ENCODE measurements at regions not wholly inside any gene's neighbourhood (a gene's known extent, or its start where the extent isn't known, plus 50 kb on each side); places are given as distances from the start of the nearest gene placed in this dataset.

DNA sequence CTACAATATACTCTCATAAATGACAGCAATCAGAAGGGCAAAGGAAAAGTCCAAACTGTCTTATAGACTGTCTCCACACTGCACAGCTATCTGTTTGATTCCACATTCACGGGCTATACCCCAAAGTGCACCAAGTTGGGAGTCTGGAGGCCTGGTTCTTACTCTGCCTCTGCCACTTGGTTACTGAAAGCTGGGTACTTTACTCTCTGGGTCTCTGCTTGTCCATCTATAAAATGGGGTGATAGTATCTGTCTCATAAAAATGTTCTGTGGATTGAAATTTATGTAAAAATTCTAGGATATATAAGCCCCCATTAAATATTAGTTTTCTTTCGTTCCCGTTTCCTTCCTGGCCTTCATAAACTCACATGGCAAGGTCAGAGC is 86.5 kb downstream of the CD164 start:
- no peak for DNase-seq (ENCODE audit: extremely low read depth, low read depth)

DNA sequence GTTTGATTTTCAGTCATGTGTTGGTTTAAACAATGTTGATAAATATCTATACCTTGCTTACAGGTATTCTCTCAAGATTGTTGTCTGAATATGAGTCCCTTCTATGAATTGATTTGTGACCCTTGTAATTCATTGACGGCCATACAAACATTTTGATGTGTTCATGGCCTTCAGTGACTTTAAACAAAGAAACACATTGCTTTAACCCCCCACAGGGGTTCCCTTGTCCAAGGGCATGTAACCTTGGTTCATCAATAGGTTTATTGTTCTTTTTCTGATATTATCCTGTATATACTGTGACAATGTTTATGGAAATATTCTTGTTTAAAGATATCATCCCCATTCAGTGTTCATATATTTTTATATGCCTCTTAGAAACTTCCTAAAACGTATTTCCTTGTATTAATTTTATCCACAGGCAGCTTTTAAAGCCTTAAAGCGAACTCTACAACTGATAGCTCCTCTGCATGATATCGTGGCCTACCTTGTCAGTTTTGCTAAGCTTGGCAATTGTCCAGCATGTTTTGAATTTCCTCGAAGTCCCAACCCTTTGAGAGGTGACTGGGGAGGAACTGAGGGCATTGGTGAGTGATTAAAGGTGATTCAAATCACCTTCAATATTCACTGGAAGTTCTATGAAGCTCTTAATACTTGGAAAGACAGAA is 87.0 kb downstream of the CD164 start:
- no peak for DNase-seq (ENCODE audit: extremely low read depth, low read depth)

DNA sequence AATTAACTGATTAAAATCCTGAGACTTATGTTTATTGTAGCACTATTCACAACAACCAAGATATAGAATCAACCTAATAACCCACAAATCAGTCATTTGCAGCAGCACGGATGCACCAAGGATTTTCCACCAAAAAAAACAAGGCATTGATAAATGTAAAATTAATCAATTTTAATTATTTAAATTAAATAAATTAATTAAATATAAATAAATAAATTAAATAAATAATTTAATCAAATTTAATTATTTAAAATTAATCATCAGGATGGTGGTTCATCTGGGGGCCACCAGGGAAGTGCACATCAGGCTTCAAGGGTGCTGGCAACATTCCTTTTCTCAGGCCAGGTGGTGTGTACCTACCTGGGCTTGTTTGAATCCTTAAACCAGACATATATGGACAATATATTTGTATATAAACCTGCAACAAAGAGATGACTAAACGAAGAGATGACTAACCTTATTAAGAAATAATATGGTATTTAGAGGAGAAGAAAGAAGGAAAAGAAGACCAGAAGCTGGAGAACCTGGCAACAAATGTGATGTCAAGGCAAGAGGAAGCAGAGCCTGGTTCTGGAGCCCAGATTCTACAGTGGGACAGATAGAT is 89.2 kb downstream of the CD164 start:
- DNase-seq (ENCODE audit: extremely low read depth, low read depth), result no peak

DNA sequence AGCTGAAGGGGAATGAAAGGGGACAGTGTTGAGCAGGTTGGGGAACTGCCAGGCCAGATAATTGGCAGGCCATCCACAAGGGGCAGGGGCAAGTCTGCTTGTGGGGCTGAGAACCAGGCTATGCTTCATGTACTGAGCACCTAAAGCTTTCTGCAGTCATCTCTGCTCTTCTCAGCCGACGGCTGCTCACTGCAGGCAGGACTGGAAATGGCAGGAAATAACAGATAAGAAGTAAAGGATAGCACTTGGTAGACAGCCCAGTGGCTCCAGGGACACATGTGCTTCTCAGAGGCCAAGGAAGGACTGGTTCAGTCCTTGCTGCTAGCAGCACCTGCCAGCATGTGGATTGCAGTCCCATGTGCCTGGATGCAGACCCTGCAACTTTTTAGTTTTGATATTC is 89.8 kb downstream of the CD164 start:
- DNase-seq (ENCODE audit: extremely low read depth, low read depth), result no peak

DNA sequence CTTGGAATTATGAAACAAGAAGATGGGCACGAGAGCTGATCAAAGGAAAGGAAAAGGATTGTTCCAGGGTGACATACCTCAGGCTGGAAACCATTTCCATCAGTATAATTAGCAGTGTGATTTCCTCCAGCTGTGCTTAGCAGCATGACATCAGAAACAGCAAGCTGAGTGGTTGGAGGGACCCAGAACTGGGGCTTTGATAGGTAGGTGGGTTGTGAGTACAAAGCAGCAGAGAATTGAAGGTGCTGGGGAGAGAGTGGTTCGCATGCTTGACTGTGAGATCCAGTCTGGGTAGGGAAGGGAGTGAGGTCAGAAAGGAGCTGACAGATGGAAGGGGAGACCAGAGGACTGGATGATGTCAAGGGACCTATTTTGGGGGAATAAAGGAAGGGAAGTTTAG is 90.4 kb downstream of the CD164 start:
- no peak for DNase-seq (ENCODE audit: extremely low read depth, low read depth)

DNA sequence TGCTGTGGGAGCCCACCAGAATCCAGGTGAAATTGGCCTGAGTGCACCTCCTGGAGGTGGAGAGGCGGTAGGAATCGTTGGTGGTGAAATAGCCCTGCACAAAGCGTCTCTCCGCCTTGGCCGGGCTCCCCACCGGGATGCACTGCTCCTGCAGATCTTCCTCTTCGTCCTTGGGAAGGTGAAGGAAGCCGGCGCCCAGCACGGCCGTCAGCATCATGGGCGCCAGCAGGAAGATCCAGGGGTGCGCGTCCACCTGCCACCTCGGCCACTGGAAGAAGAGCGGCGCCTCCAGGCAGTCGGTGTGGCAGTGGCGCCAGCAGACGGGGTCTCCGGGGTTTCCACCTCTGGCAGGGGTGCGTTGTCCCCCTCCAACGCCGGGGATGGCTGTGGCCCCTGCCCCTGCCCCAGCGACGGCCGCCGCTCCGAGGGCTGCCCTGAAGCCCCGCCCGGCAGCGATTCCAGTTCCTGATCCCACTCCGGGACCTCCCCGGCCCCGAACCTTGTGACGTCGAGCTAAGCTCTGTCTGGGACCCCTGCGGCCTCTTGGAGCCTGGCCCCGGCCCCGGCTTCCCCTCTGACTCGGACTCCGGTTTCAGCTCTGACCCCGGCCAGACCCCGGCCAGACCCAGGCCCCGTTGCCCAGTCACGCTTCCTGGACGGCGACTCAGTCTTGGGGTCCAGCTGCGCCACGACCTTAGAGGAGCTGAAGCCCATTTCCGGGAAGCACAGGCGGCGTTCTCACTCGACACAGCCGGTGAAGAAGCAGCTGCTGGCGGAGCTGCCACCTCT is 91.9 kb downstream of the CD164 start:
- no peak for DNase-seq (ENCODE audit: extremely low read depth, low read depth)

DNA sequence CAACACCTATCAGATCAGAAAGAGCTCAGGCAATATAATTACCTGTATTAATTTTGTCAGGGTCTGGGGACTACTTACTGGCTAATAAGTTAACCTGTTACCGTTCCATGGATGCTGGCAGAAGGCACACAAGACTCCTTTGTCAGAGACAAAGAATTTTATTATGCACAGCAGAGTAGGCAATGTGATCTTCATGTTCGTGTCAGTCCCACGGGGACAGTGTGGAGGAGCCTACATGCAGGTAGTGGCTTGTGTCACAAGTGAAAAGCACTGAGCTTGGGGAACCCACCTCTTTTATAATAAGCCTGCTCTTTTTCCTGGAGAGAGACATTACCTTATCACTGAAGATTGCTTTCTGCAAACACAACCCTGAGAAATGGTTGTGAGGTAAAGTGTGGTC is 96.9 kb downstream of the CD164 start:
- DNase-seq (ENCODE audit: extremely low read depth, low read depth), result no peak

DNA sequence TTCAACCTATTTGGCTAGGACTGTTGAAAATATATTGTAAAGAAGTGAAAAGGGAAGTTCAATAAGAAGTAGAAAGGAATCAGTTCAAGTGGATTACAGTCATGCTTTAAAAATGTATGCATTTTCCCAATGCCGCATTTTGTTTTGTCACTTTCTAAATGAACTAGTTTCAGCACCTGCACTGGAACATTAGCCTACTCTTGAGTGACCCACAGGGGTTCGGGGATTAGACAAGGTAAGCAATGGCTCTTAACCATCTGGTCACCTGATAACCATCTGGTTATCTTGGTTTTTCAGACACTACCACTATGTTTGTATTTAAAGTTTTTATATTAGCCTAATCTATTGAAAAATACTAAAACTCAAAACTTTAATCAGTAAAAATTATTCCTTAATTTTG is 97.6 kb downstream of the CD164 start:
- no peak for DNase-seq (ENCODE audit: extremely low read depth, low read depth)

DNA sequence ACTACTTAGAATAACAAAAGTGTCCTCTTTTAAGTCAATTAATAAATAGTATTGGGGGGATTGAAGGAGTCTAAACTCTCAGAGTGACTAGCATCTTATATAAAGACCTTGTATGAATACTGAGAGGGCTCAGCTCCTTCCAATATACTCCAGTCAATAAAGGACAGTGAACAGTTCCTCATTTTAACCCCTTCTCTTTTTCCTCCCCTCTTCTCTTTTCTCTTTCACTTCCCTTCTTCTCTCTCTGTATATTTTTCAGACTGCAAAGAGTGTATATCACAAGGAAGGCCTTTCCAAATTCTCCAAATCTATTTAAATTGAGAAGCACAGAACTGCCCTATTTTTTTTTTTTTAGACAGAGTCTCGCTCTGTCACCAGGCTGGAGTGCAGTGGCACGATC is 99.5 kb downstream of the CD164 start:
- no peak for DNase-seq (ENCODE audit: extremely low read depth, low read depth)

DNA sequence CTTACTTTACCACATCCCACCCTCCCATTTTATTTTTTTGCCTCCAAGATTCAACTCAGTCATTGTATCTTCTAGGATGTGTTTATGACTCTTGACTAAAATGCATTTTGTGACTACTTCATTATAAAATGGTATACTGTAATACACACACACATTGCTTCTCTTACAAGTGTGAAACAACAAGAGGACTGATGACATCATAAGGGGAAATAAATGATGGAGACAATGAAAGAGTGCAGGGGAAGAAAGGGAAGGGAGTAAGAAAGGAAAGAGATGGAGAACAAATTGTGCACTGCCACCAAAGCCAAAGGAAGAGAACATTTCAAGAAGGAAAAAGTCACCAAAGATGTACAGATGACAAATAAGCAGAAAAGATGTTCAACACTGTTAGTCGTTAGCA is 102.6 kb downstream of the CD164 start:
- no peak for DNase-seq (ENCODE audit: extremely low read depth, low read depth)

DNA sequence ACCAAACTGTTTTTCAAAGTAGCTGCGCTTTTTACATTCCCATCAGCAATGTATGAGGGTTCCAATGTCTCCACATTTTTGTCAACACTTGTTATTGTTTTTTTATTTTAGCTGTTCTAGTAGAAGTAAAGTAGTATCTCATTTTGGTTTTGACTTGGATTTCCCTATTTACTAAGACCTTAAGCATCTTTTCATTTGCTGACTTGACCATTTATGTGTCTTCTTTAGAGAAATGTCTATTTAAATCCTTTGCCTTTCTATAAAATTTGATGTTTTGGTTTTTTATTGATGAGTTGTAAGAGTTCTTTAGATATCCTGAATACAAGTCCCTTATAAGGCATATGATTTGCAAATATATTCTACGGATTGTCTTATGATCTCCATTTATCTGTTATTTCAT is 110.6 kb downstream of the CD164 start:
- DNase-seq (ENCODE audit: extremely low read depth, low read depth), result no peak

DNA sequence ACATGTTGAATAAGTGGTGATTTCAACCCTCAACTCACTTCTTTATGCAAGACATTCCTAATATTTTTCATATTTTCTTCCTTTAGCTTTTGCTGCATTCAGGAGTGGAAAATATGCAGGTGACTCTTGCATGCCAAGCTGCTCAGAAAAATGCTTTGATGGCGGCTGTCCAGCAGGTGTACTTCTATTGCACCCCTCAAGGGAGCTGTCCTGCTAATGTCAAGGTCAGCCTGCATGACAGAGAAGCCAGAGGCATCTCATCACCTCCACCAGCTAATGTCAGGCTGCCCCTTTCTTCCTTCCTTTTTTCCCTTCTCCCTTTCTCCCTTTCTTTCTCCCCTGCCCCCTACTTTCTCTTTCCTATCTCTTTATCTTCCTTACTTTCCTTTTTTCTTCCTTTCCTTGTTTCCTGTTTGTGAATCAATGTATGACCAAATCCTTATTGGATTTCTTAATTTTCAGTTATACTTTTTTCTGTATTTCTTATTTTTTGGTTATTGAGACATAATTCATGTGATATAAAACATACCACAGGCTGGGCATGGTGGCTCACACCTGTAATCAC is 112.2 kb downstream of the CD164 start:
- no peak for DNase-seq (ENCODE audit: extremely low read depth, low read depth)

DNA sequence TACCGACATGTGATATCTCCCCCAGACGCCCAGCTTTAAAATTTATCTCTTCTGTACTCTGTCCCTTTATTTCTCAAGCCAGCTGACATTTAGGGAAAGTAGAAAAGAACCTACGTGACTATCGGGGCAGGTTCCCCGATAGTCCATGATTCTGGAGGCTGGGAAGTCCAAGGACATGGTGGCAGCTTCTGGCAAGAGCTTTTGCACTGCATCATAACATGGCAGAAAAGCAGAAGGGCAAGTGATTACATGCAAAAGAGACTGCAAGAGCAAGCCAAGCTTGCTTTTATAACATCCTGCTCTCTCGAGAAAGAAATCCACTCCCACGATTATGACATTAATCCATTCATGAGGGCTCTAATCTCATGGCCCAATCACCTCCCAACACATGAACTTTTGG is 113.2 kb downstream of the CD164 start:
- DNase-seq (ENCODE audit: extremely low read depth, low read depth), result no peak

DNA sequence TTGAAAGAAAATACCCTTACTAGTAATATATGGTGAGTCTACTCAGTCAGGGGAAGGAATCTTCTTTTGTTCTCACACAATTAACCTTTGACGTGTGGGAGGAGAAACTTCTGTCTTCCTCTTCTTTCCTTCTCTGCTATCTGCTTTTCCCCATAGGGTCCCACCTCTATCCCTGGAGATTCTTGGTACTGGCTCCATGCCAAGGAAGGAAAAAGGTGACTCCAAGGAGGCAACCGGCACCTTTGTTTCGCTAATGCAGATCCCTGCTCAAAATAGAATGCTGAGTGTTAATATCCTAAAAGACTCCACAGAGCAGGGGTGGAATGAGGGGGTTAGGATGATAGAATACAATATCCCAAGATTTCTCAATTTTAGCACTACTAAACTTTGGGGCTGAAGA is 116.7 kb downstream of the CD164 start:
- no peak for DNase-seq (ENCODE audit: extremely low read depth, low read depth)

DNA sequence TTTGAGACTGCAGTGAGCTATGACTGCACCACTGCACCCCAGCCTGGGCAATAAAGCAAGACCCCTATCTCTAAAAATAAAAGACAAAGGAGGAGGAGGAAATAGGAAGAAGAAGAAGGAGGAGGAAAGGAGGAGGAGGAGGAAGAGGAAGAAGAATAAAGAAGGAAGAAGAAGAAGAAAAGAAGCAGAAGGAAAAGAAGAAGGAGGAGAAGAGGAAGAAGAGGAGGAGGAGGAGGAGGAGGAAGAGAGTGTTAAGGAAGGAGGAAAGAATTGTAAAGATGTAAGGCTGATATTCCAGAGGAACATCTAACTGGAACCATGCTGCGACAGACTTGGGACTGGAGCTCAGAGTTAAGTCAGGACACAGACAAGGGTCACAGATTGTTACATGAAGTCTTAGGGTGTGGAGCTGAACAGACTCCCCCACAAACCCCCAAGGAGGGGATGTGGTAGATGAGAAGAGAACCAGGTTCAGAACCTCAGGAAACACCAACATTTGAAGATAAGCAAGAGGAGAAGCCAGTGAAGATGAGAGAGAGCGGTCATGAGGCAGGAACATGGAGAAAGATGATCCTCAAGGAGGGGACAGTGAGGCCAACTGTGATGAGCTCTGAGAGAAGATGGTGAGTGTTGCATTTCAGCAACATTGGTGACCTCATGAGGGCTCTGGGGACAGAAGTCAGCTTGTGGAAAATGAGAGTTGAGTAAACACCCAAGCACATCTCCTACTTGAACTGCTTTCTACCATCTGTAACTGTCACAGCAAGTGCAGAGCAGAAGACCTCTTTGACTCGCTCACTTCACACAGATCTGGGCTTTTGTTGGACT is 118.2 kb downstream of the CD164 start:
- DNase-seq (ENCODE audit: extremely low read depth, low read depth), result no peak

DNA sequence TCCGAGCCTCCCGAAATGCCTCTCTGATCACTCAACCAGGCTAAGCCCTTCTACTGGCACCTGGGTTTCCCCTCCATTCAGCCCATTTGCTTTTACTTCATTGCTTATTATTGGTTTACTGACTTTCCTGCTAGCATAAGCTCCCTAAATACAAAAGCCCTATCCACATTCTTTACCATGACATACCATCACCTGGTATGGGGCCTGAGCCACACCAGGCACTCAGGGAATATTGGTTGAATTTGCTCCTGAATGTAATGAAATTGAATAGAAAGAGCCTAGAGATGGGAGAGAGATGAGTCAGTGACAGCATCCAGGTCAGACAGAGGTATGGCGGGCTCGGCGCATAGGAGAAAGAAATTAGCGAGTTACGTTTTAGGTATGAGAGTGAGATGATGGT is 120.0 kb downstream of the CD164 start:
- no peak for DNase-seq (ENCODE audit: extremely low read depth, low read depth)

DNA sequence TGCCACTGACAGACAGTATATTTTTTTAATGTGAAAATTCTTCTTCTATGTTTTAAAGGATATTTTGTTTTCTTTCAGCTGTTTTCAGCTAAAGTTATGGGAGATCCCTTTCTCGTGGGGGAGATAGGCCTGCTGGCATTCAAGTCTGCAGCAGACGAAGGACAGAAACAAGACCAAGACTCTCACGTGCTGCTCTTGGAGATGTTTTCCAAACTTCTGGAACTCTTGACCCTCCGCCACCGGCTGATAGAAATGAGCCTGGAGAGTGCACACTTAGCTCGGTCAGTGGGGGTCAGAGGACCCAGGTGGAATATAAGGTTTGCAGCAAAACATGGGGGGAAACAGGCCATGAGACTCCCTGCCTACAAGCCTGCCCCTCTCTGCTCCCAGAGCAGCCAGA is 120.5 kb downstream of the CD164 start:
- DNase-seq (ENCODE audit: extremely low read depth, low read depth), result no peak

DNA sequence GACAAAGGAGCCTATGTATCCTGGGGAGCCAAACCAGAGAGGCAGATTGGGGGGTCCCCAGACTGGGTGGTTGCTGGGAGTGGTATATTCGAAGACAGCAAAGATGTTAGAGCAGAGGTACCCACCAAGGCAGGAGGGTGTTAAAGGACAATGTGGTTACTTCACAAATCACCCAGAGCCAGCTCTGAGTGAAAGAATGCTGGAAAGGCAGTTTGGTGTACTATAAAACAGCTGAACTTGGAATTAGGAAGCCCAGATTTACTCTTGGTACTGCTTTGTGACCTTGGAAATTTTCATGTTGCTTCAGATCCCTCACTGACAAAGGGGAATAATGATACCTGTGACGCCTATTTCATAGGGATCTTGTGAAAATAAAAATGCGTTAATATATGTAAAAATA is 121.6 kb downstream of the CD164 start:
- no peak for DNase-seq (ENCODE audit: extremely low read depth, low read depth)

DNA sequence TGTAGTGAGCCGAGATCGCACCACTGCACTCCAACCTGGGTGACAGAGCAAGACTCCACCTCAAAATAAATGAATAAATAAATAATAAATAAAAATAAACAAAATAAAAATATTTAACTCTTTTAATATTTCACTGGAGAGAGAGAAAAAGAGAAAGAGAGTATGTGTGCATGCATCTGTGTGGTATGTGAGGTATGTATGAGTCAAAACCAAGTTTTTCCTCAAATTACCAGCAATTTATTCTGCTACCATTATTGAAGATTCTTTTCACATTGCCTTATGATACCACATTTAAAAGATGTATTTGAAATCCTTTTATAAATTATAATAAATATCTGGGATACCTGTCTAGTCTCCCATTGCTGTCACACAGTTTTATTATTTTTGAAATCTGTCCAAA is 122.1 kb downstream of the CD164 start:
- no peak for DNase-seq (ENCODE audit: extremely low read depth, low read depth)

DNA sequence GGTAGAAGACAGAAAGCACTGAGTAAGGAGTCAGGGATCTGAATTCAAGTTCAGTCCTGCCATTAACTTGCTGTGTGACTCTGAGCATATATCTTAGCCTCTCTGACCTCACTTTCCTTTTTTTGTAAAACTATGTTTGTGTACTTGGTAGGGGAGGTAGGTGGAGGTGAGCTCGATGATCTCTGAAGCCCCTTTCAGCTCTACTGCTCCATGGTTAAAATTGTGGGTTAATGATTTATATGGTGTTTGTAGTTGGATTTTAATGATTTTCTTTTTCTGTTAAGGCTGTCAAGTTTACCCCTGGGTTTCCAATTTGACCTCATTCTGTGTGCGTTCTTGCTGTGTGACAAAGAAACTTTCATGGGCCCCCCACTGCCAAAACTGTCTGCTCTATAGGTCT is 124.1 kb downstream of the CD164 start:
- no peak for DNase-seq (ENCODE audit: extremely low read depth, low read depth)

DNA sequence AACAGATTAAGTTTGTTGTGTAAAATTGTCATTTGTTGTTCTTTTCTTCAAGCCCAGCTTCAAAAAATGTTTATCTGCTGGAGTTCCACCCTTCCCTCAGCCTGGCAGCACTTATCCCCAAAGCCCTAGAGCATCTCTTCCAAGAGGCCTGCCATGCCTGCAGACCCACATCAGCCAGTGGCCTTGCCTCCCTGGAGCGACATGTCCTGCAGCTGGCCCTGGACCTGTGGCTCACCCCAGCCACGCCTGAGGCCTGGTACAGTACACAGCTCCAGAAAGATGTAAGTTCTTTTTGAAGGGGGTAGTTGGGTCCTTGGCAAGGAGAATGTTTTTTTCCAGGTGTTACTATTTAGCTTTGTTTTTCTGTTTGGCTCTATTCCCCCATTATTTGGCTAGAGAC is 124.8 kb downstream of the CD164 start:
- no peak for DNase-seq (ENCODE audit: extremely low read depth, low read depth)
